ENCODE measurements at regions not wholly inside any gene's neighbourhood (a gene's known extent, or its start where the extent isn't known, plus 50 kb on each side); places are given as distances from the start of the nearest gene placed in this dataset.

DNA sequence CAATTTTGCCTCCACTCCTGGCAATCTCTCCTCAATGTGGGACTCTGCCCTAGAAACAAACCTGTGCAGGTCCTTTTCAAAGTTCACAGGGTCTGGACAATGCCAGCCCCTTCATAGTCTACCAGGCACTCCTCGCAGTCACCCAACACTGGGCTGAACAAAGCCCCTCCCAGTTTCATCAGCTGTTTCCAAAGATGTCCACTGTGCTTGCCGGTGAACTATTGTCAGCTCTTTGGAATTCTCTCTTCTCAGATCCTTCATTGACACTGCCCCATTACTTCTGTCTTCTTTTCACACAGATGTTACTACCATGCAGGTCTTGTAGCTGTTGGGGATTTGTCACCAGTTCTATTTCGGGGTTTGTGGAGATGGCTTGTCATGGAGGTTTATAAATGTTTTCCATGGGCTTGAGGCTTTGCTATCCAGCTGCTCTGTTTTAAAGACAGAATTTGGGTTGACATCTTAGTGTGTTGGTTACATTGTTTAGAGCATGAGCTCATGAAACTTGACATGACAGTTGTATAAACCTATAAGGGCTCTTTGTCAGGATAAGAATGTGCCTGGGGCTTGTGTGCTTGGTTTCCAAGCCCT is 77.3 kb upstream of the DHRS4 start:
- 83 to 90% methylated on average over 3 of the region's 3 CpGs for WGBS, 2 donors
- no peak overlapping the region for H3K4me3 ChIP-seq
- H3K27me3 ChIP-seq (ENCODE audit: control insufficient read depth in 3 of 3, insufficient read depth in 3 of 3, low read length in 2 of 3): no peaks in the 10 kb centered on the region
- H3K36me3 ChIP-seq (ENCODE audit: control insufficient read depth in 4 of 4, insufficient read depth in 4 of 4, low read length in 4 of 4): no peaks in the 10 kb centered on the region
- H3K9ac ChIP-seq (ENCODE audit: insufficient read depth in 1 of 2, low read length in 2 of 2): no peak overlapping the region
- no peaks in the 10 kb centered on the region for H3K4me1 ChIP-seq (ENCODE audit: control insufficient read depth in 5 of 5, insufficient read depth in 5 of 5, low read length in 5 of 5)
- ATAC-seq (ENCODE audit: insufficient read depth, low FRiP score): no peak
- TF ChIP-seq, protein P1, sequence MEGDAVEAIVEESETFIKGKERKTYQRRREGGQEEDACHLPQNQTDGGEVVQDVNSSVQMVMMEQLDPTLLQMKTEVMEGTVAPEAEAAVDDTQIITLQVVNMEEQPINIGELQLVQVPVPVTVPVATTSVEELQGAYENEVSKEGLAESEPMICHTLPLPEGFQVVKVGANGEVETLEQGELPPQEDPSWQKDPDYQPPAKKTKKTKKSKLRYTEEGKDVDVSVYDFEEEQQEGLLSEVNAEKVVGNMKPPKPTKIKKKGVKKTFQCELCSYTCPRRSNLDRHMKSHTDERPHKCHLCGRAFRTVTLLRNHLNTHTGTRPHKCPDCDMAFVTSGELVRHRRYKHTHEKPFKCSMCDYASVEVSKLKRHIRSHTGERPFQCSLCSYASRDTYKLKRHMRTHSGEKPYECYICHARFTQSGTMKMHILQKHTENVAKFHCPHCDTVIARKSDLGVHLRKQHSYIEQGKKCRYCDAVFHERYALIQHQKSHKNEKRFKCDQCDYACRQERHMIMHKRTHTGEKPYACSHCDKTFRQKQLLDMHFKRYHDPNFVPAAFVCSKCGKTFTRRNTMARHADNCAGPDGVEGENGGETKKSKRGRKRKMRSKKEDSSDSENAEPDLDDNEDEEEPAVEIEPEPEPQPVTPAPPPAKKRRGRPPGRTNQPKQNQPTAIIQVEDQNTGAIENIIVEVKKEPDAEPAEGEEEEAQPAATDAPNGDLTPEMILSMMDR (IDR thresholded peaks at IDR 0.05; ENCODE audit: control extremely low read depth, extremely low read depth): no peak
- H3K9me3 ChIP-seq (ENCODE audit: control insufficient read depth in 4 of 4, insufficient read depth in 3 of 4, low read length in 3 of 4): no peaks in the 10 kb centered on the region
- H3K27ac ChIP-seq (ENCODE audit: low read depth in 1 of 2, low read length in 1 of 2): no peak overlapping the region
- peak in 1 of 3 donors; percentile 16 for DNase-seq

DNA sequence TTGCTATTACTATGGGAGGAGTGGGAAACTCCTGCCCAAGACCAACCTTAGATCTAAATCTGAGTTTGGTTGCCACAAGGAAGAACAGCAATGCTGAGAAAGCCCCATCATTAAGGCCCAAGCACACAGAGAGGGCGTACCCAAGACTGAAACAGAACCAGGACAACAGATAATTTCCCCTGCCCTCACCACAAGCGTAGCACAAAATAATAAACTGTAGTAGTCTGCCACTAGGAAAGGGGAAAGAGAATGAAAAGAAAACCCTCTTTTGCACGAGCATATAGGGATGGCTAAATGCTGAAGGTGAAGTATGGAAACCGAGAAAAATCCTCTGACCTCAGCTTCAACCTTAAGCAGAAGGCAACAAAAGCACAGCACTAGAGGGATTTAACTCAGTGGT is 76.5 kb upstream of the DHRS4 start:
- H3K27ac ChIP-seq (ENCODE audit: low read depth in 1 of 2, low read length in 1 of 2): no peak overlapping the region
- no peaks in the 10 kb centered on the region for H3K9me3 ChIP-seq (ENCODE audit: control insufficient read depth in 4 of 4, insufficient read depth in 3 of 4, low read length in 3 of 4)
- no peak overlapping the region for H3K4me3 ChIP-seq
- H3K36me3 ChIP-seq (ENCODE audit: control insufficient read depth in 4 of 4, insufficient read depth in 4 of 4, low read length in 4 of 4): no peaks in the 10 kb centered on the region
- H3K27me3 ChIP-seq (ENCODE audit: control insufficient read depth in 3 of 3, insufficient read depth in 3 of 3, low read length in 2 of 3): no peaks in the 10 kb centered on the region
- TF ChIP-seq, protein P1 (IDR thresholded peaks at IDR 0.05; ENCODE audit: control extremely low read depth, extremely low read depth): no peak
- WGBS, 2 donors: 84 to 97% methylated on average over 4 of the region's 4 CpGs
- no peak for DNase-seq
- no peak overlapping the region for H3K9ac ChIP-seq (ENCODE audit: insufficient read depth in 1 of 2, low read length in 2 of 2)
- no peaks in the 10 kb centered on the region for H3K4me1 ChIP-seq (ENCODE audit: control insufficient read depth in 5 of 5, insufficient read depth in 5 of 5, low read length in 5 of 5)
- ATAC-seq (ENCODE audit: insufficient read depth, low FRiP score): no peak

DNA sequence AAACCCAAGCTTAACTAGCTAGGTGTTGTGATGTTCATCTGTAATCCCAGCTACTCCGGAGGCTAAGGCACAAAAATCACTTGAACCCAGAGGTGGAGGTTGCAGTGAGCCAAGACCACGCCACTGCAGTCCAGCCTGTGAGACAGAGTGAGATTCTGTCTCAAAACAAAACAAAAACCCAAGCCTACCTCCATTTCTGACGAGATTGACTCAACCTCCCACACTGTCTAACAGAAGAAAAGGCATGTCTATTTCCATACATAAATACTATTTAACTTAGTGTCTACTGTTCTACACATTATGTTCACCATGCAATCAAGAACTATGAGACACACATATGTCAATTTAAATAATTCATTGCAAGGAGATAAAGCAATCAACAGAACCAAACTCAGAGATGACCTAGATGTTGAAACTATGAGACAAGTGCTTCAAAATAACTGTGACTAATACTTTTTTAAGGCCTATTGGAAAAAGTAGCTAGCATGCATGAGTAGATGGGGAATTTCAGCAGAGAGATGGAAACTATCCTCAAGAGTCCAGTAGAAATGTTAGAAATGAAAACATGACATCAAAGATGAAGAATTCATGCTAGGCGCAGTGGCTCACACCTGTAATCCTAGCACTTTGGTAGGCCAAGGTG is 75.9 kb upstream of the DHRS4 start:
- ATAC-seq (ENCODE audit: insufficient read depth, low FRiP score) (no peak), DNase-seq (no peak)
- Histone ChIP-seq H3K4me3 (no peak overlapping the region), H3K4me1 (ENCODE audit: control insufficient read depth in 5 of 5, insufficient read depth in 5 of 5, low read length in 5 of 5) (no peaks in the 10 kb centered on the region), H3K27ac (ENCODE audit: low read depth in 1 of 2, low read length in 1 of 2) (no peak overlapping the region), H3K27me3 (ENCODE audit: control insufficient read depth in 3 of 3, insufficient read depth in 3 of 3, low read length in 2 of 3) (no peaks in the 10 kb centered on the region), H3K9me3 (ENCODE audit: control insufficient read depth in 4 of 4, insufficient read depth in 3 of 4, low read length in 3 of 4) (no peaks in the 10 kb centered on the region), H3K9ac (ENCODE audit: insufficient read depth in 1 of 2, low read length in 2 of 2) (no peak overlapping the region), H3K36me3 (ENCODE audit: control insufficient read depth in 4 of 4, insufficient read depth in 4 of 4, low read length in 4 of 4) (no peaks in the 10 kb centered on the region)
- TF ChIP-seq, protein P1 (IDR thresholded peaks at IDR 0.05; ENCODE audit: control extremely low read depth, extremely low read depth): no peak
- WGBS, 2 donors: 86 to 89% methylated on average over 4 of the region's 4 CpGs
